ENCODE measurements at regions not wholly inside any gene's neighbourhood (a gene's known extent, or its start where the extent isn't known, plus 50 kb on each side); places are given as distances from the start of the nearest gene placed in this dataset.

- Histone ChIP-seq H3K36me3 (no peaks in the 10 kb centered on the region), H3K27me3 (peaks cover 0 to 24% of the 10 kb centered on the region in 2 donors), H3K9me3 (no peaks in the 10 kb centered on the region), H3K4me1 (no peaks in the 10 kb centered on the region), H3K27ac (no peak overlapping the region), H3K4me3 (no peak overlapping the region)
- TF ChIP-seq CTCF (IDR thresholded peaks at IDR 0.05) (no peak), POLR2AphosphoS5 (IDR thresholded peaks at IDR 0.05) (no peak), POLR2A (IDR thresholded peaks at IDR 0.05) (no peak)
- no peak for DNase-seq (ENCODE audit: low spot score in 2 of 2)
- intact Hi-C loops (cut with DNase I; ENCODE audit: low total_unique reads) = no loop called here
Observed at GRCh38 chrX:36844857-36845256, 163.3 kb upstream of the FAM47C start.

DNA sequence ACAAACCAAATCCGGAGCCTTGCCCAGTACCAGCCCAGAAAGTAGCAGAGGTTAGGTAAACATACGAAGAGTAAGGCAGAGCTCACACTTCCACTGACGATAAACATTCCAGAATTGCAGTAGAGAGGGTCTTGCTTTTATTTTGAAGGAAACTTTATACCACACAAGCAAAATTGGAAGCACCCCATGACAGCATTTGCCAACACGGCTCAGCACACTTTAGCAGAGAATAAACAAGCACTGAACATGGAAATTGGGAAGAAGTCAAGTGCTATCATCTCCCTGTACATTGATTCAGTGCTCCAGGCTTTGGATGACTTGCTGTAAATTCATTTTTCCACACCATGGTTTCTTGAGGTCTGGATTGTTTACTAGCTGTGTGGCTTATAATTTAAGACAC is 160.7 kb upstream of the FAM47C start:
- Histone ChIP-seq H3K4me3 (no peak overlapping the region), H3K4me1 (no peaks in the 10 kb centered on the region), H3K27me3 (peaks cover 0 to 29% of the 10 kb centered on the region in 2 donors), H3K27ac (no peak overlapping the region), H3K9me3 (no peaks in the 10 kb centered on the region), H3K36me3 (no peaks in the 10 kb centered on the region)
- TF ChIP-seq CTCF (IDR thresholded peaks at IDR 0.05) = no peak
- no peak for TF ChIP-seq POLR2AphosphoS5 (IDR thresholded peaks at IDR 0.05)
- TF ChIP-seq POLR2A (IDR thresholded peaks at IDR 0.05) = no peak
- intact Hi-C loops (cut with DNase I; ENCODE audit: low total_unique reads) = no loop called here
- DNase-seq (ENCODE audit: low spot score in 2 of 2) = no peak

- no peak for DNase-seq (ENCODE audit: low spot score in 2 of 2)
- intact Hi-C loops (cut with DNase I; ENCODE audit: low total_unique reads) = no loop called here
Observed at GRCh38 chrX:36849407-36849806, 158.8 kb upstream of the FAM47C start.

DNA sequence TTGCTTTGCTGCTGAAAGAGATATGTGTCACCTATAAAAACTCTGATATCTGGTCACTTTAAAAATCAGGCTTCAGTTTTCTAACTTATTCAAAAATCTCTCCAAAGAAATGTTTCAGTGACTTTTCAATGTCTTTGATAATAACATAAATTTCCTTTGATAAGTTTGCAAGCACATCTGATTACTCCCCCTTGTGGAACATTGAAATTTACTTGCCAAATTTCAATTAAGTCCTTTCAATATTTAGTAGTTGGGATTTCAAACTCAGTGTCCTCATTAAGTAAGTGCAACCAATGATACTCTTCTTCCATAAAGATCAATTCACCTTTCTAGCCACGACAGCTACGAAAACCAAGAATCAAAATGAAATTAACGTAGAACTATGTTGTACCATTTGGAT is 151.3 kb upstream of the FAM47C start:
- no peak for DNase-seq (ENCODE audit: low spot score in 2 of 2)
- no peak for TF ChIP-seq POLR2AphosphoS5 (IDR thresholded peaks at IDR 0.05)
- no peak for TF ChIP-seq CTCF (IDR thresholded peaks at IDR 0.05)
- no peak for TF ChIP-seq POLR2A (IDR thresholded peaks at IDR 0.05)
- intact Hi-C loops (cut with DNase I; ENCODE audit: low total_unique reads) = no loop called here
- no peak overlapping the region for H3K27ac ChIP-seq
- no peaks in the 10 kb centered on the region for H3K9me3 ChIP-seq
- no peaks in the 10 kb centered on the region for H3K36me3 ChIP-seq
- peaks cover 0 to 45% of the 10 kb centered on the region in 2 donors for H3K27me3 ChIP-seq
- H3K4me3 ChIP-seq = no peak overlapping the region
- no peaks in the 10 kb centered on the region for H3K4me1 ChIP-seq

More at GRCh38 chrX:36849407-36849806, 158.8 kb upstream of the FAM47C start:
- peaks cover 0 to 36% of the 10 kb centered on the region in 2 donors for H3K27me3 ChIP-seq
- H3K27ac ChIP-seq = no peak overlapping the region
- H3K9me3 ChIP-seq = no peaks in the 10 kb centered on the region
- no peaks in the 10 kb centered on the region for H3K36me3 ChIP-seq
- H3K4me1 ChIP-seq = no peaks in the 10 kb centered on the region
- no peak overlapping the region for H3K4me3 ChIP-seq
- TF ChIP-seq CTCF (IDR thresholded peaks at IDR 0.05) (no peak), POLR2AphosphoS5 (IDR thresholded peaks at IDR 0.05) (no peak), POLR2A (IDR thresholded peaks at IDR 0.05) (no peak)

DNA sequence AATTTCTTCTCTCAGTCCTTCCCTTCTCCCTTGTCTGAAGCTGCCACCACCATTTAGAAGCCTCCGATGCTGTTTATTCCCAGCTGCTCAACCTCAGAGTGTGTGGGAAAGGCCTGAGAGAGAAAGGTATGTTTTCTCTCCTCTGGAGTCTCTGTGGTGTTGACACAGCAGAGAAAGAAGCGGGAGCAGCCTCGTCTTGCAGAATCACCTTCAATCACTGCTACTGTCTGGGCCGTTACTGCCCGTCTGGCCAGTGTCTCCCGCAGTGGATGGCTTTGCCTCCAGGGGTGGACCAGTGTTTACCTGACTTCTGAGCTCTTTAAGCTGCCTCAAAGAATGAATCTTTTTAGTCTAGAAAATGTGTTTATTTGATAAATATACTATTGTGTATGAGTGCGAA is 148.9 kb upstream of the FAM47C start:
- intact Hi-C loops (cut with DNase I; ENCODE audit: low total_unique reads) = no loop called here
- Histone ChIP-seq H3K9me3 (no peaks in the 10 kb centered on the region), H3K27me3 (peaks cover 0 to 33% of the 10 kb centered on the region in 2 donors), H3K27ac (no peak overlapping the region), H3K4me1 (no peaks in the 10 kb centered on the region), H3K36me3 (no peaks in the 10 kb centered on the region), H3K4me3 (no peak overlapping the region)
- DNase-seq (ENCODE audit: low spot score in 2 of 2) = no peak
- TF ChIP-seq POLR2A (IDR thresholded peaks at IDR 0.05) (no peak), CTCF (IDR thresholded peaks at IDR 0.05) (no peak), POLR2AphosphoS5 (IDR thresholded peaks at IDR 0.05) (no peak)

Measured in breast epithelium (tissue), 4 donors.